HL-60/S4 treated with phorbol 12-myristate 13-acetate at 8.2 ng/mL for 4 days and 3 days (cell line): ENCODE measurements at regions not wholly inside any gene's neighbourhood (a gene's known extent, or its start where the extent isn't known, plus 50 kb on each side); places are given as distances from the start of the nearest gene placed in this dataset.

Source experiments
- in situ Hi-C: fragments of 300-500 bp; cut with MboI; formaldehyde crosslinking; loops from 2 replicates; pipeline ENCODE4 v1.15.0; 2022; ENCODE audit warnings: low sequenced_read_pairs

GRCh38 chr4:13840502-13841190, 213.1 kb upstream of the BOD1L1 start:
- in situ Hi-C loops, result no loop called here

- in situ Hi-C loops, result no loop called here
Measured at GRCh38 chr4:13844740-13845139, 217.2 kb upstream of the BOD1L1 start.

- in situ Hi-C loops, result no loop called here
Measured at GRCh38 chr4:13849778-13850177, 222.3 kb upstream of the BOD1L1 start.

- in situ Hi-C loops, result no loop called here
Measured at GRCh38 chr4:13851085-13851940, 223.8 kb upstream of the BOD1L1 start.

- in situ Hi-C loops, result no loop called here
Measured at GRCh38 chr4:13852411-13852810, 224.9 kb upstream of the BOD1L1 start.

GRCh38 chr4:13856387-13856786, 228.9 kb upstream of the BOD1L1 start:
- in situ Hi-C loops, result no loop called here

- in situ Hi-C loops, result no loop called here
Measured at GRCh38 chr4:13857397-13857796, 229.9 kb upstream of the BOD1L1 start.

- in situ Hi-C loops, result no loop called here
Measured at GRCh38 chr4:13857800-13858199, 230.3 kb upstream of the BOD1L1 start.

- in situ Hi-C loops, result no loop called here
Measured at GRCh38 chr4:13859423-13859822, 231.9 kb upstream of the BOD1L1 start.

- in situ Hi-C loops, result no loop called here
Measured at GRCh38 chr4:13860126-13860525, 232.6 kb upstream of the BOD1L1 start.

GRCh38 chr4:13865871-13866669, 238.5 kb upstream of the BOD1L1 start:
- in situ Hi-C loops, result no loop called here

GRCh38 chr4:13866881-13867280, 239.4 kb upstream of the BOD1L1 start:
- in situ Hi-C loops, result no loop called here

GRCh38 chr4:13872155-13872554, 244.6 kb upstream of the BOD1L1 start:
- in situ Hi-C loops, result no loop called here

GRCh38 chr4:13872955-13873354, 245.4 kb upstream of the BOD1L1 start:
- in situ Hi-C loops, result no loop called here

GRCh38 chr4:13875181-13875580, 247.7 kb upstream of the BOD1L1 start:
- in situ Hi-C loops, result no loop called here

GRCh38 chr4:13876131-13876530, 248.6 kb upstream of the BOD1L1 start:
- in situ Hi-C loops, result no loop called here

GRCh38 chr4:13876940-13877339, 249.4 kb upstream of the BOD1L1 start:
- in situ Hi-C loops, result no loop called here

- in situ Hi-C loops, result no loop called here
Measured at GRCh38 chr4:13877626-13878025, 250.1 kb upstream of the BOD1L1 start.

GRCh38 chr4:13881892-13882291, 254.4 kb upstream of the BOD1L1 start:
- in situ Hi-C loops, result no loop called here

GRCh38 chr4:13887010-13887409, 259.5 kb upstream of the BOD1L1 start:
- in situ Hi-C loops, result no loop called here

GRCh38 chr4:13888112-13888511, 260.6 kb upstream of the BOD1L1 start:
- in situ Hi-C loops, result no loop called here
